Glomerular endothelial cell (primary cell): ENCODE measurements at regions not wholly inside any gene's neighbourhood (a gene's known extent, or its start where the extent isn't known, plus 50 kb on each side); places are given as distances from the start of the nearest gene placed in this dataset.

Experiments
- DNase-seq: peaks from one replicate; pipeline ENCODE4 v3.0.0-alpha.2; 2011; ENCODE audit warnings: low read depth, low spot score; ENCODE audit errors: extremely low read depth

GRCh38 chr2:156647377-156648010, 211.3 kb downstream of the GPD2 start:
- DNase-seq, result no peak

- no peak for DNase-seq
Observed at GRCh38 chr2:156648522-156648921, 212.3 kb downstream of the GPD2 start.

- no peak for DNase-seq
Observed at GRCh38 chr2:156649596-156649995, 213.4 kb downstream of the GPD2 start.

GRCh38 chr2:156652691-156653090, 216.5 kb downstream of the GPD2 start:
- DNase-seq, result no peak

- no peak for DNase-seq
Observed at GRCh38 chr2:156653675-156654074, 217.5 kb downstream of the GPD2 start.

- no peak for DNase-seq
Observed at GRCh38 chr2:156657809-156658208, 221.6 kb downstream of the GPD2 start.

GRCh38 chr2:156659694-156660093, 223.5 kb downstream of the GPD2 start:
- DNase-seq, result no peak

- no peak for DNase-seq
Observed at GRCh38 chr2:156663757-156664409, 227.7 kb downstream of the GPD2 start.

GRCh38 chr2:156666130-156666785, 230.1 kb downstream of the GPD2 start:
- no peak for DNase-seq

GRCh38 chr2:156670104-156670503, 233.9 kb downstream of the GPD2 start:
- DNase-seq, result no peak

GRCh38 chr2:156671706-156672361, 235.7 kb downstream of the GPD2 start:
- DNase-seq, result no peak

- DNase-seq, result no peak
Observed at GRCh38 chr2:156672556-156673332, 236.6 kb downstream of the GPD2 start.

- DNase-seq, result no peak
Observed at GRCh38 chr2:156673333-156673615, 237.1 kb downstream of the GPD2 start.

- DNase-seq, result no peak
Observed at GRCh38 chr2:156673981-156674380, 237.8 kb downstream of the GPD2 start.

GRCh38 chr2:156675896-156676295, 239.7 kb downstream of the GPD2 start:
- no peak for DNase-seq

- no peak for DNase-seq
Observed at GRCh38 chr2:156679820-156680219, 243.6 kb downstream of the GPD2 start.

GRCh38 chr2:156680266-156680665, 244.1 kb downstream of the GPD2 start:
- no peak for DNase-seq

- no peak for DNase-seq
Observed at GRCh38 chr2:156687126-156687525, 250.9 kb downstream of the GPD2 start.

- no peak for DNase-seq
Observed at GRCh38 chr2:156687715-156688114, 251.5 kb downstream of the GPD2 start.

GRCh38 chr2:156689939-156690338, 253.8 kb downstream of the GPD2 start:
- no peak for DNase-seq

GRCh38 chr2:156691014-156691413, 254.8 kb downstream of the GPD2 start:
- DNase-seq, result no peak
